Fibroblast of lung (primary cell): ENCODE measurements at regions not wholly inside any gene's neighbourhood (a gene's known extent, or its start where the extent isn't known, plus 50 kb on each side); places are given as distances from the start of the nearest gene placed in this dataset.

ENCODE experiments used
- DNase-seq, 2 donors: peaks; one replicate each; pipeline versions ENCODE4 v3.0.0 to v3.0.0-alpha.2; 2010; ENCODE audit warnings: low read depth in 2 of 2
- H2AFZ ChIP-seq: 2 replicates; pipeline ENCODE4 v1.5.1; 2012; ENCODE audit warnings: low read length, control low read depth, inconsistent platforms
- H3K27ac ChIP-seq: 2 replicates; pipeline ENCODE4 v1.5.1; 2011; ENCODE audit warnings: low read length, control low read depth; ENCODE audit not compliant: insufficient read depth
- H3K27me3 ChIP-seq: 2 replicates; pipeline ENCODE4 v1.5.1; 2011; ENCODE audit warnings: mild to moderate bottlenecking, low read length; ENCODE audit not compliant: control insufficient read depth, insufficient read depth
- H3K36me3 ChIP-seq: 2 replicates; pipeline ENCODE4 v1.5.1; 2011; ENCODE audit warnings: low read length; ENCODE audit not compliant: control insufficient read depth, insufficient read depth
- H3K4me1 ChIP-seq: 2 replicates; pipeline ENCODE4 v1.5.1; 2011; ENCODE audit warnings: low read length; ENCODE audit not compliant: control insufficient read depth, insufficient read depth; ENCODE audit errors: extremely low read depth
- H3K4me2 ChIP-seq: 2 replicates; pipeline ENCODE4 v1.5.1; 2011; ENCODE audit warnings: low read length, control low read depth; ENCODE audit not compliant: insufficient read depth; ENCODE audit errors: extremely low read depth
- H3K4me3 ChIP-seq, 4 experiments: fragments of 200-600 bp in 1 of 4; sonication (generic) in 1 of 4; replicated peaks in 1 of 4; 2 replicates each; pipeline ENCODE4 v1.5.1; 2011 to 2016; ENCODE audit warnings: low read length in 4 of 4, low read depth in 3 of 4, mild to moderate bottlenecking in 3 of 4, control low read depth in 2 of 4, inconsistent platforms in 1 of 4, mixed read lengths in 1 of 4; ENCODE audit not compliant: insufficient read depth in 1 of 4; ENCODE audit errors: control extremely low read depth in 1 of 4
- H3K79me2 ChIP-seq: 2 replicates; pipeline ENCODE4 v1.5.1; 2012; ENCODE audit warnings: mild to moderate bottlenecking, low read length, inconsistent platforms; ENCODE audit not compliant: control insufficient read depth, insufficient read depth
- H3K9ac ChIP-seq: 2 replicates; pipeline ENCODE4 v1.5.1; 2011; ENCODE audit warnings: mild to moderate bottlenecking, low read length, control low read depth; ENCODE audit not compliant: insufficient read depth
- H3K9me3 ChIP-seq: 2 replicates; pipeline ENCODE4 v1.5.1; 2012; ENCODE audit warnings: low read depth, low read length; ENCODE audit not compliant: control insufficient read depth, insufficient read depth
- H4K20me1 ChIP-seq: 2 replicates; pipeline ENCODE4 v1.5.1; 2011; ENCODE audit warnings: low read length; ENCODE audit not compliant: control insufficient read depth, insufficient read depth; ENCODE audit errors: extremely low read depth
- CTCF ChIP-seq, 2 donors: IDR thresholded peaks in 1 of 2; conservative IDR thresholded peaks in 1 of 2; 1 replicate in 1 of 2; 2 replicates in 1 of 2; pipeline ENCODE4 v1.5.1; 2011 to 2012; ENCODE audit warnings: low read length in 2 of 2, control low read depth in 1 of 2, inconsistent platforms in 1 of 2, low read depth in 1 of 2, mild to moderate bottlenecking in 1 of 2
- EZH2 ChIP-seq: IDR thresholded peaks from 2 replicates; pipeline ENCODE4 v1.5.1; 2012; ENCODE audit warnings: low read length, control low read depth, mild to moderate bottlenecking; ENCODE audit errors: missing control alignments

- Histone ChIP-seq H3K9ac (no peak overlapping the region), H3K27me3 (no peaks in the 10 kb centered on the region)
These were observed 107.9 kb downstream of the CDC42EP3 start for GRCh38 chr2:37563375-37564015.

GRCh38 chr2:37564356-37564755 lies 107.1 kb downstream of the CDC42EP3 start:
- no peak overlapping the region for H3K4me2 ChIP-seq
- no peak overlapping the region for H3K9ac ChIP-seq
- H3K27me3 ChIP-seq, result no peaks in the 10 kb centered on the region
- no peak overlapping the region for H3K4me3 ChIP-seq
- H3K9me3 ChIP-seq, result no peaks in the 10 kb centered on the region
- DNase-seq, result no peak
- peak overlapping the region; percentile 15 for H2AFZ ChIP-seq
- H3K27ac ChIP-seq, result no peak overlapping the region
- H3K79me2 ChIP-seq, result no peaks in the 10 kb centered on the region
- no peaks in the 10 kb centered on the region for H3K36me3 ChIP-seq
- TF ChIP-seq CTCF (conservative IDR thresholded peaks at IDR 0.05 in 1 of 2, IDR thresholded peaks at IDR 0.05 in 1 of 2; ENCODE audit: low read depth in 1 of 2, low read length in 2 of 2) (no peak), EZH2 (no peak)
- peaks cover 20% of the 10 kb centered on the region for H3K4me1 ChIP-seq
- no peaks in the 10 kb centered on the region for H4K20me1 ChIP-seq

More at GRCh38 chr2:37563375-37564015, 107.9 kb downstream of the CDC42EP3 start:
- DNase-seq, result no peak
- Histone ChIP-seq H3K4me1 (peaks cover 20% of the 10 kb centered on the region), H3K9me3 (no peaks in the 10 kb centered on the region), H3K79me2 (no peaks in the 10 kb centered on the region), H3K36me3 (no peaks in the 10 kb centered on the region), H3K27ac (no peak overlapping the region), H3K4me3 (no peak overlapping the region), H2AFZ (peak overlapping the region; percentile 2), H4K20me1 (no peaks in the 10 kb centered on the region), H3K4me2 (no peak overlapping the region)
- TF ChIP-seq EZH2 (no peak), CTCF (conservative IDR thresholded peaks at IDR 0.05 in 1 of 2, IDR thresholded peaks at IDR 0.05 in 1 of 2; ENCODE audit: low read depth in 1 of 2, low read length in 2 of 2) (no peak)

- Histone ChIP-seq H3K4me3 (no peak overlapping the region), H3K9ac (no peak overlapping the region), H3K27ac (peak overlapping the region; percentile 49), H2AFZ (peak overlapping the region; percentile 25), H3K79me2 (no peaks in the 10 kb centered on the region), H3K36me3 (no peaks in the 10 kb centered on the region), H3K9me3 (no peaks in the 10 kb centered on the region), H4K20me1 (no peaks in the 10 kb centered on the region), H3K27me3 (no peaks in the 10 kb centered on the region), H3K4me2 (peak overlapping the region; percentile 27), H3K4me1 (peaks cover 32% of the 10 kb centered on the region)
- peak; percentile 76 to 80 for DNase-seq
- TF ChIP-seq CTCF (conservative IDR thresholded peaks at IDR 0.05 in 1 of 2, IDR thresholded peaks at IDR 0.05 in 1 of 2; ENCODE audit: low read depth in 1 of 2, low read length in 2 of 2) (no peak), EZH2 (no peak)
These were observed 104.9 kb downstream of the CDC42EP3 start for GRCh38 chr2:37566517-37566981.
